ENCODE measurements at regions not wholly inside any gene's neighbourhood (a gene's known extent, or its start where the extent isn't known, plus 50 kb on each side); places are given as distances from the start of the nearest gene placed in this dataset.

DNA sequence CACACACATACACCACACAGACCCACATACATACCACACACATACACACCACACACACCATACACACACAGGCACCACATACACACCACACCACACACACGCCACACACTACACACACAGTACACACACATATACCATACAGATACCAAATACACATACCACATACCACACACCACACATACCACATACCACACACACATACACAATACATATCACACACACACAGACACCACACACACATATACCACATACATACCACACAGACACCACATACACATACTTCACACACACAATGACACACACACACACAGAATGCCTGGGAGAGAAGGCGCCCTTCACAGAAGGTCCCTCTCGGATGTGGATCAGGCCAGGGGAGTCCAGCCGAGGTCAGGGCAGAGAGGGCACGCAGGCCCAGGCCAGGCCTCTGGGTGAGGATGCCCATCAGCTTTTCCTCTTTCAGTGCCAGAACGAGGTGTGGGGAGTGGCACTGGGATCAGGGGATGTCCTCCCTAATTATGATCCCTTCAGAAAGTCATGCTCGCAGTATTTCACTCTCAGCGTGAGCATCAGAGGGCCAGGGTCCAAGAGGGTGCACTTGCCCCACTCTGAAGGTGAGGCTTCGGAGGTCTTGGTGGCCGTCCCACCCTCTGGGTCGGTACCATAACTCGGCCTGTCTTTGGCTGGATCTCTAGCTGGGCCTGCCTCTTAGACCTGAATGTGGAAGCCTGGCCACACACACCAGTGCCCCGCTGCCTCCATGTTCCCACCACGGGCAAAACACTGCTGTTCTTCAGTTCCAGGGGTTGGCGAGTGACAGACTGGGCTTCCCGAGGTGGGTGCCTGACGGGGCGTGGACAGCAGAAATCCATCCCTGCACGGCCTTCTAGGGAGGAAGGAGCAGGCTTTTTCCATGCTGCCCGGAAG lies 70.6 kb upstream of the ODC1 start:
- Histone ChIP-seq H4K20me1 (ENCODE audit: insufficient read depth) (no peaks in the 10 kb centered on the region), H3K4me2 (no peak overlapping the region), H3K79me2 (ENCODE audit: insufficient read depth) (no peaks in the 10 kb centered on the region), H3K27me3 (ENCODE audit: insufficient read depth) (no peaks in the 10 kb centered on the region), H3F3A (replicated peaks; ENCODE audit: insufficient read depth) (no peaks in the 10 kb centered on the region), H3K9me2 (no peaks in the 10 kb centered on the region), H3K9ac (no peak overlapping the region), H3K4me3 (ENCODE audit: low read depth in 2 of 2, low read length in 1 of 2) (no peak overlapping the region), H3K9me3 (peaks cover 18% of the 10 kb centered on the region; the same call in 1 of the 2 replicates), H2AFZ (ENCODE audit: low read depth) (no peak overlapping the region), H3K4me1 (ENCODE audit: control insufficient read depth in 1 of 2, insufficient read depth in 2 of 2, low read depth in 1 of 2, low read length in 1 of 2) (no peaks in the 10 kb centered on the region), H3K36me3 (replicated peaks in 1 of 2; ENCODE audit: control insufficient read depth in 1 of 2, insufficient read depth in 2 of 2, low read length in 1 of 2) (no peaks in the 10 kb centered on the region), H3K27ac (ENCODE audit: low read depth in 2 of 2, low read length in 1 of 2) (no peak overlapping the region)
- TF ChIP-seq SIN3A (IDR thresholded peaks at IDR 0.05; ENCODE audit: borderline replicate concordance, low read depth, low read length), result no peak
- TF ChIP-seq JUND (IDR thresholded peaks at IDR 0.05), result no peak
- TF ChIP-seq RAD21 (IDR thresholded peaks at IDR 0.05; ENCODE audit: low read length), result no peak
- TF ChIP-seq POLR2AphosphoS5 (IDR thresholded peaks at IDR 0.05; ENCODE audit: low read depth, low read length), result no peak
- no peak for TF ChIP-seq RCOR1 (IDR thresholded peaks at IDR 0.05; ENCODE audit: low read length)
- TF ChIP-seq MAX (IDR thresholded peaks at IDR 0.05; ENCODE audit: low read depth), result no peak
- no peak for TF ChIP-seq RFX5 (IDR thresholded peaks at IDR 0.05; ENCODE audit: low read length)
- TF ChIP-seq CHD2 (IDR thresholded peaks at IDR 0.05; ENCODE audit: low read length, partially characterized antibody), result no peak
- TF ChIP-seq, protein P1, sequence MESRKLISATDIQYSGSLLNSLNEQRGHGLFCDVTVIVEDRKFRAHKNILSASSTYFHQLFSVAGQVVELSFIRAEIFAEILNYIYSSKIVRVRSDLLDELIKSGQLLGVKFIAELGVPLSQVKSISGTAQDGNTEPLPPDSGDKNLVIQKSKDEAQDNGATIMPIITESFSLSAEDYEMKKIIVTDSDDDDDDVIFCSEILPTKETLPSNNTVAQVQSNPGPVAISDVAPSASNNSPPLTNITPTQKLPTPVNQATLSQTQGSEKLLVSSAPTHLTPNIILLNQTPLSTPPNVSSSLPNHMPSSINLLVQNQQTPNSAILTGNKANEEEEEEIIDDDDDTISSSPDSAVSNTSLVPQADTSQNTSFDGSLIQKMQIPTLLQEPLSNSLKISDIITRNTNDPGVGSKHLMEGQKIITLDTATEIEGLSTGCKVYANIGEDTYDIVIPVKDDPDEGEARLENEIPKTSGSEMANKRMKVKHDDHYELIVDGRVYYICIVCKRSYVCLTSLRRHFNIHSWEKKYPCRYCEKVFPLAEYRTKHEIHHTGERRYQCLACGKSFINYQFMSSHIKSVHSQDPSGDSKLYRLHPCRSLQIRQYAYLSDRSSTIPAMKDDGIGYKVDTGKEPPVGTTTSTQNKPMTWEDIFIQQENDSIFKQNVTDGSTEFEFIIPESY (IDR thresholded peaks at IDR 0.05; ENCODE audit: borderline replicate concordance, low read depth), result no peak
- TF ChIP-seq USF2 (IDR thresholded peaks at IDR 0.05; ENCODE audit: borderline replicate concordance, low read depth, low read length), result no peak
- TF ChIP-seq, protein P2, sequence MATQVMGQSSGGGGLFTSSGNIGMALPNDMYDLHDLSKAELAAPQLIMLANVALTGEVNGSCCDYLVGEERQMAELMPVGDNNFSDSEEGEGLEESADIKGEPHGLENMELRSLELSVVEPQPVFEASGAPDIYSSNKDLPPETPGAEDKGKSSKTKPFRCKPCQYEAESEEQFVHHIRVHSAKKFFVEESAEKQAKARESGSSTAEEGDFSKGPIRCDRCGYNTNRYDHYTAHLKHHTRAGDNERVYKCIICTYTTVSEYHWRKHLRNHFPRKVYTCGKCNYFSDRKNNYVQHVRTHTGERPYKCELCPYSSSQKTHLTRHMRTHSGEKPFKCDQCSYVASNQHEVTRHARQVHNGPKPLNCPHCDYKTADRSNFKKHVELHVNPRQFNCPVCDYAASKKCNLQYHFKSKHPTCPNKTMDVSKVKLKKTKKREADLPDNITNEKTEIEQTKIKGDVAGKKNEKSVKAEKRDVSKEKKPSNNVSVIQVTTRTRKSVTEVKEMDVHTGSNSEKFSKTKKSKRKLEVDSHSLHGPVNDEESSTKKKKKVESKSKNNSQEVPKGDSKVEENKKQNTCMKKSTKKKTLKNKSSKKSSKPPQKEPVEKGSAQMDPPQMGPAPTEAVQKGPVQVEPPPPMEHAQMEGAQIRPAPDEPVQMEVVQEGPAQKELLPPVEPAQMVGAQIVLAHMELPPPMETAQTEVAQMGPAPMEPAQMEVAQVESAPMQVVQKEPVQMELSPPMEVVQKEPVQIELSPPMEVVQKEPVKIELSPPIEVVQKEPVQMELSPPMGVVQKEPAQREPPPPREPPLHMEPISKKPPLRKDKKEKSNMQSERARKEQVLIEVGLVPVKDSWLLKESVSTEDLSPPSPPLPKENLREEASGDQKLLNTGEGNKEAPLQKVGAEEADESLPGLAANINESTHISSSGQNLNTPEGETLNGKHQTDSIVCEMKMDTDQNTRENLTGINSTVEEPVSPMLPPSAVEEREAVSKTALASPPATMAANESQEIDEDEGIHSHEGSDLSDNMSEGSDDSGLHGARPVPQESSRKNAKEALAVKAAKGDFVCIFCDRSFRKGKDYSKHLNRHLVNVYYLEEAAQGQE (IDR thresholded peaks at IDR 0.05; ENCODE audit: low read depth, low read length), result no peak
- no peak for TF ChIP-seq FOXM1 (IDR thresholded peaks at IDR 0.05; ENCODE audit: low read depth)
- TF ChIP-seq, protein P3, sequence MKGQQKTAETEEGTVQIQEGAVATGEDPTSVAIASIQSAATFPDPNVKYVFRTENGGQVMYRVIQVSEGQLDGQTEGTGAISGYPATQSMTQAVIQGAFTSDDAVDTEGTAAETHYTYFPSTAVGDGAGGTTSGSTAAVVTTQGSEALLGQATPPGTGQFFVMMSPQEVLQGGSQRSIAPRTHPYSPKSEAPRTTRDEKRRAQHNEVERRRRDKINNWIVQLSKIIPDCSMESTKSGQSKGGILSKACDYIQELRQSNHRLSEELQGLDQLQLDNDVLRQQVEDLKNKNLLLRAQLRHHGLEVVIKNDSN (IDR thresholded peaks at IDR 0.05; ENCODE audit: borderline replicate concordance, low read depth), result no peak
- TF ChIP-seq FOSL2 (IDR thresholded peaks at IDR 0.05; ENCODE audit: borderline replicate concordance, low read depth), result no peak
- TF ChIP-seq TEAD4 (IDR thresholded peaks at IDR 0.05; ENCODE audit: borderline replicate concordance, insufficient read depth), result no peak
- no peak for TF ChIP-seq GATA2 (CRISPR knock-in tag; IDR thresholded peaks at IDR 0.05)
- WGBS (ENCODE audit: low lambda C conversion rate), result 80% methylated on average over 18 of the region's 20 CpGs
- CTCF ChIA-PET, result no interaction called here
- no peak for DNase-seq
- POLR2A ChIA-PET, result no interaction called here

Measured in SK-N-SH (cell line).